ENCODE measurements at regions not wholly inside any gene's neighbourhood (a gene's known extent, or its start where the extent isn't known, plus 50 kb on each side); places are given as distances from the start of the nearest gene placed in this dataset.

DNA sequence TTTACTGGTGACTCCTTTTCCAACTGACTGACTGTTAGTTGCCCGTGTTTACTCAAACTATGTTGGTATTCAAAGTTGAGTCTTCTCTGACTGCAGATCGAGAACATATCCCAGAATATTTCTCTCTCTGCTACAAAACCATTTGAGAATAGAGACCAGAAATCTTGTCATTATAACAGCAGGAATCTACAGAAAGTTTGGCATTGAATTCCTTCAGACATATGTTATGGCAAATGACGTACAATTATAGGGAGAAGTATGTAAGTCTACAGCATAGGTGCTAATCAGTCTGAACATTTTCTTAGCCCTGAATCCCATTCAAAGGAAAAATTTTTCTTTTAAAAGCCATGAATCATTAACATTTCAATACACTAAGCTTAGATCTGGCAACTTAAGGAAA lies 239.8 kb upstream of the SOX9 start:
- H3K4me1 ChIP-seq (ENCODE audit: insufficient read depth, low read length, severe bottlenecking), result no peaks in the 10 kb centered on the region
- no peaks in the 10 kb centered on the region for H3K36me3 ChIP-seq (ENCODE audit: insufficient read depth, low read length)
- H3K27me3 ChIP-seq (ENCODE audit: insufficient read depth, low read length), result no peaks in the 10 kb centered on the region
- H3K27ac ChIP-seq (ENCODE audit: low read depth, low read length, poor library complexity, severe bottlenecking), result no peak overlapping the region
- H3K9ac ChIP-seq (ENCODE audit: low read length), result no peak overlapping the region
- no peaks in the 10 kb centered on the region for H3K79me2 ChIP-seq (ENCODE audit: insufficient read depth, low read length)
- H3F3A ChIP-seq (ENCODE audit: insufficient read depth, low read length), result no peaks in the 10 kb centered on the region
- no peak overlapping the region for H2AFZ ChIP-seq (ENCODE audit: low read length)
- no peaks in the 10 kb centered on the region for H3K9me2 ChIP-seq (ENCODE audit: low read depth, low read length)
- H3K4me3 ChIP-seq (ENCODE audit: low read depth, low read length, poor library complexity, severe bottlenecking), result no peak overlapping the region
- no peaks in the 10 kb centered on the region for H3K9me3 ChIP-seq (ENCODE audit: low read length)
- H3K4me2 ChIP-seq (ENCODE audit: low read length), result no peak overlapping the region
- no peak for TF ChIP-seq EZH2 (IDR thresholded peaks at IDR 0.05; ENCODE audit: borderline replicate concordance, low read length)
- H4K20me1 ChIP-seq (ENCODE audit: insufficient read depth, low read length), result no peaks in the 10 kb centered on the region

DNA sequence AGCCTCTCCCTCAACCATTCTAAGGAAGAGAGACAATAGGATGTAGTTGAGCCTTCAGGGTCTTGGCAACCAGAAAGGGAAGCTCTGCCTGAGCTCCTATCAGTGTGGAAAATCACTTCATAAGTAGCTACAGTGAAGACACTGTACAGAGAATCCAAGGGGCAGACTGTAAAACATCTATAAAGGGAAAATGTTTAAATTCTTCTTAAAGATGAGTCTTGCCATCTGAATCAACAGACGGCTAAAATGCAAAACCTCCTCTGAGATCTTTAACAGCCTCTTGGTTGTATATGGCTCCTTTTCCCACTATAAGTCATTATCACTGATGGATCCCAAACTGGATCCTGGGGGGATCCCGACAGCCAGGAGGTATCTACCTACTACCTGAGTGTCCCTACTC lies 239.2 kb upstream of the SOX9 start:
- Histone ChIP-seq H3K4me2 (ENCODE audit: low read length) (no peak overlapping the region), H3F3A (ENCODE audit: insufficient read depth, low read length) (no peaks in the 10 kb centered on the region), H3K36me3 (ENCODE audit: insufficient read depth, low read length) (no peaks in the 10 kb centered on the region), H3K4me3 (ENCODE audit: low read depth, low read length, poor library complexity, severe bottlenecking) (no peak overlapping the region), H3K79me2 (ENCODE audit: insufficient read depth, low read length) (no peaks in the 10 kb centered on the region), H3K9me3 (ENCODE audit: low read length) (no peaks in the 10 kb centered on the region), H4K20me1 (ENCODE audit: insufficient read depth, low read length) (no peaks in the 10 kb centered on the region), H3K27me3 (ENCODE audit: insufficient read depth, low read length) (no peaks in the 10 kb centered on the region), H2AFZ (ENCODE audit: low read length) (no peak overlapping the region), H3K9me2 (ENCODE audit: low read depth, low read length) (no peaks in the 10 kb centered on the region), H3K27ac (ENCODE audit: low read depth, low read length, poor library complexity, severe bottlenecking) (no peak overlapping the region), H3K4me1 (ENCODE audit: insufficient read depth, low read length, severe bottlenecking) (no peaks in the 10 kb centered on the region), H3K9ac (ENCODE audit: low read length) (no peak overlapping the region)
- TF ChIP-seq, protein P1, sequence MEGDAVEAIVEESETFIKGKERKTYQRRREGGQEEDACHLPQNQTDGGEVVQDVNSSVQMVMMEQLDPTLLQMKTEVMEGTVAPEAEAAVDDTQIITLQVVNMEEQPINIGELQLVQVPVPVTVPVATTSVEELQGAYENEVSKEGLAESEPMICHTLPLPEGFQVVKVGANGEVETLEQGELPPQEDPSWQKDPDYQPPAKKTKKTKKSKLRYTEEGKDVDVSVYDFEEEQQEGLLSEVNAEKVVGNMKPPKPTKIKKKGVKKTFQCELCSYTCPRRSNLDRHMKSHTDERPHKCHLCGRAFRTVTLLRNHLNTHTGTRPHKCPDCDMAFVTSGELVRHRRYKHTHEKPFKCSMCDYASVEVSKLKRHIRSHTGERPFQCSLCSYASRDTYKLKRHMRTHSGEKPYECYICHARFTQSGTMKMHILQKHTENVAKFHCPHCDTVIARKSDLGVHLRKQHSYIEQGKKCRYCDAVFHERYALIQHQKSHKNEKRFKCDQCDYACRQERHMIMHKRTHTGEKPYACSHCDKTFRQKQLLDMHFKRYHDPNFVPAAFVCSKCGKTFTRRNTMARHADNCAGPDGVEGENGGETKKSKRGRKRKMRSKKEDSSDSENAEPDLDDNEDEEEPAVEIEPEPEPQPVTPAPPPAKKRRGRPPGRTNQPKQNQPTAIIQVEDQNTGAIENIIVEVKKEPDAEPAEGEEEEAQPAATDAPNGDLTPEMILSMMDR (IDR thresholded peaks at IDR 0.05; ENCODE audit: low read length), result no peak

DNA sequence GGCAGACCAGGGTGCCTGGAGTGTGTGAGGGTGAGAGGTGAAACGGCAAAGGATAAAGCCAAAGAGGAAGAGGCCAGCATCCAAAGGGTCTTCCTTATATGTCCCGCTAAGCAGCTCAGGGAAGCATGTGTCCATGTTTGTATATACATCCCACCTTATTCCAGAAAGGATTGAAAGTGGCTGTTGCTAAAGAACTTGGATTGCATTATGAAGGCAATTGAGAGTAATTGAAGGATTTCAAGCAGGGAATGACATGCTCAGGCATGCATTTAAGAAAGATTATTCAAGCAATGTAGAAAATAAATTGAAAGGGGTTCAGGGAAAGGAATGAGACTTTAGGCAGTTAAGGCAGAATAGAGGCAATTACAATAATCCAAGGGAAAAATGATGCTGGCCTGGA lies 237.6 kb upstream of the SOX9 start:
- no peaks in the 10 kb centered on the region for H3K4me1 ChIP-seq (ENCODE audit: insufficient read depth, low read length, severe bottlenecking)
- no peak overlapping the region for H3K27ac ChIP-seq (ENCODE audit: low read depth, low read length, poor library complexity, severe bottlenecking)
- no peaks in the 10 kb centered on the region for H3K79me2 ChIP-seq (ENCODE audit: insufficient read depth, low read length)
- no peaks in the 10 kb centered on the region for H4K20me1 ChIP-seq (ENCODE audit: insufficient read depth, low read length)
- TF ChIP-seq, protein P1 (IDR thresholded peaks at IDR 0.05; ENCODE audit: low read length), result no peak
- no peak for TF ChIP-seq EZH2 (IDR thresholded peaks at IDR 0.05; ENCODE audit: borderline replicate concordance, low read length)
- no peaks in the 10 kb centered on the region for H3F3A ChIP-seq (ENCODE audit: insufficient read depth, low read length)
- H3K9me3 ChIP-seq (ENCODE audit: low read length), result no peaks in the 10 kb centered on the region
- no peak overlapping the region for H3K4me3 ChIP-seq (ENCODE audit: low read depth, low read length, poor library complexity, severe bottlenecking)
- no peaks in the 10 kb centered on the region for H3K9me2 ChIP-seq (ENCODE audit: low read depth, low read length)
- no peak overlapping the region for H2AFZ ChIP-seq (ENCODE audit: low read length)
- no peak overlapping the region for H3K9ac ChIP-seq (ENCODE audit: low read length)
- no peaks in the 10 kb centered on the region for H3K36me3 ChIP-seq (ENCODE audit: insufficient read depth, low read length)
- no peak overlapping the region for H3K4me2 ChIP-seq (ENCODE audit: low read length)
- H3K27me3 ChIP-seq (ENCODE audit: insufficient read depth, low read length), result no peaks in the 10 kb centered on the region

DNA sequence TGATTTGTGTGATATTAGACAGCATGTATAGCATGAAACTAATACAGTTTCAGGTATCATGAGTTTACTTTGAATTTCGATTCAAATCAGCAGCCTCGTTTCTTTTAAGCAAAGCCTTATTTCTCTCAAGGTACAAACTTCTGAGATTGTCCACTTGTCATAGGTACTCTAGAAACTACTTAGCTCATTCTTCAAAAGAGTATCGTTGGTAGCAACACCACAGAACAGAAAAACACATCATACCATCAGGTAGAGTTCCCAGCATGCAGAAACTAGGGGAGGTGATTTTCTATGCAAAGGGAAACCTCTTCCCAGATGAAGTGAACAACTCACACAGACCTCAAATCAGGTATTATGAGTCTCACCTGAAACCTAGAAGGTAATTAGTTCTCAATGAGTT lies 237.0 kb upstream of the SOX9 start:
- Histone ChIP-seq H3K4me3 (ENCODE audit: low read depth, low read length, poor library complexity, severe bottlenecking) (no peak overlapping the region), H3K4me1 (ENCODE audit: insufficient read depth, low read length, severe bottlenecking) (no peaks in the 10 kb centered on the region), H3K36me3 (ENCODE audit: insufficient read depth, low read length) (no peaks in the 10 kb centered on the region), H3F3A (ENCODE audit: insufficient read depth, low read length) (no peaks in the 10 kb centered on the region), H3K27me3 (ENCODE audit: insufficient read depth, low read length) (no peaks in the 10 kb centered on the region), H3K79me2 (ENCODE audit: insufficient read depth, low read length) (no peaks in the 10 kb centered on the region), H3K4me2 (ENCODE audit: low read length) (no peak overlapping the region), H3K27ac (ENCODE audit: low read depth, low read length, poor library complexity, severe bottlenecking) (no peak overlapping the region), H3K9me2 (ENCODE audit: low read depth, low read length) (no peaks in the 10 kb centered on the region), H4K20me1 (ENCODE audit: insufficient read depth, low read length) (no peaks in the 10 kb centered on the region), H3K9ac (ENCODE audit: low read length) (no peak overlapping the region), H3K9me3 (ENCODE audit: low read length) (no peaks in the 10 kb centered on the region), H2AFZ (ENCODE audit: low read length) (no peak overlapping the region)
- TF ChIP-seq EZH2 (IDR thresholded peaks at IDR 0.05; ENCODE audit: borderline replicate concordance, low read length), result no peak
- TF ChIP-seq, protein P1 (IDR thresholded peaks at IDR 0.05; ENCODE audit: low read length), result no peak

Measured in OCI-LY1 (cell line).